Activated naive CD4-positive, alpha-beta T cell treated with anti-CD3 and anti-CD28 coated beads for 36 hours (primary cell): ENCODE measurements at regions not wholly inside any gene's neighbourhood (a gene's known extent, or its start where the extent isn't known, plus 50 kb on each side); places are given as distances from the start of the nearest gene placed in this dataset.

ENCODE experiments used
- CTCF ChIA-PET: fragments of 350-600 bp; sonication (Branson Sonifier 250); formaldehyde crosslinking; loops from one replicate; lab custom pipeline; 2021; ENCODE audit warnings: antibody characterized with exemption; lab: Charles Lee
- DNase-seq: peaks from one replicate; pipeline ENCODE4 v3.0.0-alpha.2; 2020
- H3K27ac Mint-ChIP-seq: one replicate; pipeline ENCODE4 v1.8.0; 2021; ENCODE audit warnings: mild to moderate bottlenecking, mixed read lengths
- H3K27me3 Mint-ChIP-seq: one replicate; pipeline ENCODE4 v1.8.0; 2021; ENCODE audit warnings: low read depth, mixed read lengths
- H3K36me3 Mint-ChIP-seq: one replicate; pipeline ENCODE4 v1.8.0; 2021; ENCODE audit warnings: low read depth, mixed read lengths
- H3K4me1 Mint-ChIP-seq: one replicate; pipeline ENCODE4 v1.8.0; 2021; ENCODE audit warnings: low read depth, mixed read lengths
- H3K4me3 Mint-ChIP-seq: one replicate; pipeline ENCODE4 v1.8.0; 2021; ENCODE audit warnings: mild to moderate bottlenecking, moderate library complexity, mixed read lengths
- H3K9me3 Mint-ChIP-seq: one replicate; pipeline ENCODE4 v1.8.0; 2021; ENCODE audit warnings: mixed read lengths
- intact Hi-C: fragments of 100-400 bp; cut with micrococcal nuclease; formaldehyde crosslinking; loops from one replicate; pipeline ENCODE4 v1.15.1; 2023

- H3K4me3 Mint-ChIP-seq: no peak overlapping the region
- H3K9me3 Mint-ChIP-seq: no peaks in the 10 kb centered on the region
- no peaks in the 10 kb centered on the region for H3K36me3 Mint-ChIP-seq
- no peak overlapping the region for H3K27ac Mint-ChIP-seq
- intact Hi-C loops: no loop called here
- H3K4me1 Mint-ChIP-seq: no peaks in the 10 kb centered on the region
- no peak for DNase-seq
- CTCF ChIA-PET: no interaction called here
- H3K27me3 Mint-ChIP-seq: peaks cover 6% of the 10 kb centered on the region
Measured at GRCh38 chr5:156170351-156170961, 156.5 kb upstream of the SGCD start.

DNA sequence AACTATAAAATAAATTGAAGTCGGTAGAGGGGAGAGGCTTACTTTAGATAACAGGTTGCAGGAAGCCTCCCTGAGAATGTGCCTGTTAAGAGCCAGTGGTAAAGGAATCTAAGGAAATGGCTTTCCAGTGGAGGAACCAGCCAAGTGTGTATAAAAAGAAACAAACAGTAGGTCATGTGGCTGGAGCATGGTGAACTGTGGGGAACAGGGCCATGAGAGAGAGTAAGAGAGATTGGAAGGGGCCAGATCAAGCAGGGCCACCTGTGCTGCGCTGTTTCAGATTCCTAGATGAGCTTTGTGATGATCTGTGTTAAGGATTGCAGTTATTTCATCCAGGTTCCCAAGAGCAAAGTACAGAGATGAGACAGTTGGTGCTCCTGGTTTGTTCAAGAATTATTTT, 152.7 kb upstream of the SGCD start:
- Mint-ChIP-seq H3K9me3 (no peaks in the 10 kb centered on the region), H3K36me3 (no peaks in the 10 kb centered on the region), H3K4me3 (no peak overlapping the region), H3K27ac (no peak overlapping the region), H3K27me3 (peaks cover 9% of the 10 kb centered on the region), H3K4me1 (no peaks in the 10 kb centered on the region)
- CTCF ChIA-PET: no interaction called here
- intact Hi-C loops: no loop called here
- no peak for DNase-seq

GRCh38 chr5:156178117-156178516, 148.8 kb upstream of the SGCD start:
- DNase-seq: no peak
- intact Hi-C loops: no loop called here
- H3K9me3 Mint-ChIP-seq: no peaks in the 10 kb centered on the region
- CTCF ChIA-PET: no interaction called here
- H3K36me3 Mint-ChIP-seq: no peaks in the 10 kb centered on the region
- H3K27ac Mint-ChIP-seq: no peak overlapping the region
- H3K4me1 Mint-ChIP-seq: no peaks in the 10 kb centered on the region
- peaks cover 2% of the 10 kb centered on the region for H3K27me3 Mint-ChIP-seq
- no peak overlapping the region for H3K4me3 Mint-ChIP-seq

GRCh38 chr5:156181656-156182055, 145.3 kb upstream of the SGCD start:
- intact Hi-C loops: no loop called here
- no peak overlapping the region for H3K4me3 Mint-ChIP-seq
- DNase-seq: no peak
- CTCF ChIA-PET: interaction anchor here (0.7 kb wide), 1 partner anchor 755 kb away, joined by 3 read pairs; no protein-coding TSS in a partner anchor
- H3K27me3 Mint-ChIP-seq: peaks cover 2% of the 10 kb centered on the region
- H3K4me1 Mint-ChIP-seq: no peaks in the 10 kb centered on the region
- H3K27ac Mint-ChIP-seq: no peak overlapping the region
- no peaks in the 10 kb centered on the region for H3K9me3 Mint-ChIP-seq
- H3K36me3 Mint-ChIP-seq: no peaks in the 10 kb centered on the region

DNA sequence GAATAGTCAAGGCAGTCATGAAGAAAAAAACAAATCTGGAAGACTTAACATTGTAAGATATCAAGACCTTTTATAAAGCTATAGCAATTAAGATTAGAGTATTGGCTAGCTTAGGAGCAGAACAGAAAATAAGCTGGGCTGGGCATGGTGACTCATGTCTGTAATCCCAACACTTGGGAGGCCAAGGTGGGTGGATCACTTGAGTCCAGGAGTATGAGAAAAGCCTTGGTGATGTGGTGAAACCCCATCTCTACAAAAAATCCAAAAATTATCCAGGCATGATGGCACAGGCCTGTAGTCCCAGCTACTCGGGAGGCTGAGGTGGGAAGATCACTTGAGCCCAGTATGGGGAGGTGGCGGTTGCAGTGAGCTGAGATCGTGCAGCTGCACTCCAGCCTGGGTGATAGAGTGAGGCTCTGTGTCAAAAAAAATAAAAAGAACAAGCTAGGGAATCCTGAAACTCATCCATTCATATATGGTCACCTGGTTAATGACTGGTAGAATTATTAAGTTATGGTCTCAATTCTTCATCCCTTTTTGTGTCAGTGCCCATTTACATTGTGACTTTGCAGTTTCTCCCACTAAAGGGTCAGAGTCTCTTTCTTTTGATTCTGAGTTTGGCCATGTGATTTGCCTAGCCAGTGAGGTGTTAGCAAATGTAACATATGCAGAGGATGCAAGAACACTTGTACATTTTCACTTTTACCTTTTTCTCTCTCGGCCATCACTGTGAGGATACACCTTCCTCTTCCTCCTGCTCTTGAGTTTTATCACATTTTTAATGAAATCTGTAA, 144.6 kb upstream of the SGCD start:
- Mint-ChIP-seq H3K4me1 (no peaks in the 10 kb centered on the region), H3K27me3 (peaks cover 2% of the 10 kb centered on the region), H3K27ac (no peak overlapping the region), H3K9me3 (no peaks in the 10 kb centered on the region), H3K36me3 (no peaks in the 10 kb centered on the region), H3K4me3 (no peak overlapping the region)
- no peak for DNase-seq
- CTCF ChIA-PET: interaction anchor here (0.7 kb wide), 1 partner anchor 755 kb away, joined by 3 read pairs; no protein-coding TSS in a partner anchor
- intact Hi-C loops: no loop called here

DNA sequence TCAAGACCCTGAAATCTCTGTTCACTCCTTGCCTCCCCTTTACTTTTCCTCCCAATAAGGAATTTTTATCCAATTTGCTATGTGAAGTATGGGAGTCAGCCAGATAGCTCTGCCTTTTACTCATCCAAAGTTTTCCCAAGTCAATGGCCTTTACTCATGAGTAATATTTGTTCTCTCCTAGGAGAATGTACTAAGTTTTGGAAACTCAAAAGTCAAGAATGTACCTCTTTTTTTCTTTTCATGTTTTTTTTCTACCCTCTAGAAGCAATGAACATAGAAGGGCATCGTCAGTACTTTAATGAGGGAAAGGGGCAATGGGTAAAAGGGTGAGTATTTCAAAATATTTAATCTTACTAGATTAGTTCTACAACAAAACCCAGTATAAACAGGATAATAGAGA, 140.2 kb upstream of the SGCD start:
- no peak for DNase-seq
- intact Hi-C loops: no loop called here
- CTCF ChIA-PET: no interaction called here
- no peaks in the 10 kb centered on the region for H3K27me3 Mint-ChIP-seq
- no peaks in the 10 kb centered on the region for H3K9me3 Mint-ChIP-seq
- H3K4me3 Mint-ChIP-seq: no peak overlapping the region
- no peak overlapping the region for H3K27ac Mint-ChIP-seq
- no peaks in the 10 kb centered on the region for H3K36me3 Mint-ChIP-seq
- H3K4me1 Mint-ChIP-seq: no peaks in the 10 kb centered on the region

- no peaks in the 10 kb centered on the region for H3K4me1 Mint-ChIP-seq
- intact Hi-C loops: no loop called here
Measured at GRCh38 chr5:156188016-156188415, 138.9 kb upstream of the SGCD start.

GRCh38 chr5:156189628-156190027, 137.3 kb upstream of the SGCD start:
- CTCF ChIA-PET: no interaction called here
- H3K4me3 Mint-ChIP-seq: no peak overlapping the region
- intact Hi-C loops: no loop called here

More at GRCh38 chr5:156188016-156188415, 138.9 kb upstream of the SGCD start:
- CTCF ChIA-PET: interaction anchor here (0.6 kb wide), 1 partner anchor 290 kb away, joined by 3 read pairs; no protein-coding TSS in a partner anchor
- no peaks in the 10 kb centered on the region for H3K36me3 Mint-ChIP-seq
- H3K4me3 Mint-ChIP-seq: no peak overlapping the region
- no peak for DNase-seq
- no peaks in the 10 kb centered on the region for H3K27me3 Mint-ChIP-seq
- no peak overlapping the region for H3K27ac Mint-ChIP-seq
- no peaks in the 10 kb centered on the region for H3K9me3 Mint-ChIP-seq

DNA sequence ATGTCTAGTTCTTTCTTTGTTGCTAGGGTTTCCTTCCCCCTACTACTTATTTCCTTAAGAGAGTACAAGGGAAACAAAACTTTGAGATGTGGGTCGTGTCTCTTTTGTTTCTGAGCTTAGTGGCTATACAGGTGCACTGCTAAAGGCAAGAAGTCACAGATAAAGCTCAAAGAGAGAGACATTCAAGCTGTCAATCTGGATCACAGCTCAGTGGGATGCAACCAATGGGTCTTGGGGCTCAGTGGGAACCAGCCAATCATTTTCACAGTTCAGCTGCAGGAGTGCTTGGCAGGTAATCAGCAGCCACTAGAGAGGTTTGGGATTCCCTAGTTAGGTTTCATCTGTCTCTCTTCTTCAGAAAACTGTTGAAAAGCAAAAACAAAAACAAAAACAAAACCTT, 135.4 kb upstream of the SGCD start:
- Mint-ChIP-seq H3K4me3 (no peak overlapping the region), H3K27me3 (no peaks in the 10 kb centered on the region), H3K4me1 (no peaks in the 10 kb centered on the region), H3K9me3 (no peaks in the 10 kb centered on the region), H3K27ac (no peak overlapping the region), H3K36me3 (no peaks in the 10 kb centered on the region)
- intact Hi-C loops: no loop called here
- DNase-seq: no peak
- CTCF ChIA-PET: no interaction called here

More at GRCh38 chr5:156189628-156190027, 137.3 kb upstream of the SGCD start:
- H3K27me3 Mint-ChIP-seq: no peaks in the 10 kb centered on the region
- no peaks in the 10 kb centered on the region for H3K9me3 Mint-ChIP-seq
- no peak for DNase-seq
- no peak overlapping the region for H3K27ac Mint-ChIP-seq
- no peaks in the 10 kb centered on the region for H3K4me1 Mint-ChIP-seq
- no peaks in the 10 kb centered on the region for H3K36me3 Mint-ChIP-seq

DNA sequence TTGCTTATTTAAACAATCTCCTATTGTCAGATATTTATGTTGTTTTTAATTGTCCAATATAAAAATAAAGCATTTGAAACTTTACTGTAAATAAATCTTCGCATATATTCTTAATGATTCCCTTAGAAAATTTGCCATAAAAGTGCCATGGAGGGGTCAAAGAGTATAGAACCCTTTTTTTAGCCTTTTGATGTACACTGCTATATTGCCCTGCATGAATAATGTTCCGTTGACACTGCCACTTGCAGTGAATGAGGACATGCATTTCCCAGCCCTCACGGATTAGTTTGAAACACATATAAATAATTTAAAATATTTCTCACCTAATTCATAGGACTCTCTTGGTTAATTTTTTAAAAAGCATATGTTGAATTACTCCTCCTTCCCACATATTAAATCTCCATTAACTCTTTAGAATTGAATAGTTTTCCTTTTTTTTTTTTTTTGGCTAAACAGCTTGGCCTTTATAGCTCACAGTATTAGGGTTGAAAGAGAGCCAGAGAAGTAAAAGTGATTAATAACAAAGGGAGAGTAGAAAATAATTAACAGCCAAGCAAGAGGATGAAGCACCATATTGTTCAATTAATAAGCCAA, 129.8 kb upstream of the SGCD start:
- no peak for DNase-seq
- CTCF ChIA-PET: no interaction called here
- Mint-ChIP-seq H3K4me1 (no peaks in the 10 kb centered on the region), H3K9me3 (no peaks in the 10 kb centered on the region), H3K27ac (no peak overlapping the region), H3K36me3 (no peaks in the 10 kb centered on the region), H3K27me3 (no peaks in the 10 kb centered on the region), H3K4me3 (no peak overlapping the region)
- intact Hi-C loops: no loop called here

DNA sequence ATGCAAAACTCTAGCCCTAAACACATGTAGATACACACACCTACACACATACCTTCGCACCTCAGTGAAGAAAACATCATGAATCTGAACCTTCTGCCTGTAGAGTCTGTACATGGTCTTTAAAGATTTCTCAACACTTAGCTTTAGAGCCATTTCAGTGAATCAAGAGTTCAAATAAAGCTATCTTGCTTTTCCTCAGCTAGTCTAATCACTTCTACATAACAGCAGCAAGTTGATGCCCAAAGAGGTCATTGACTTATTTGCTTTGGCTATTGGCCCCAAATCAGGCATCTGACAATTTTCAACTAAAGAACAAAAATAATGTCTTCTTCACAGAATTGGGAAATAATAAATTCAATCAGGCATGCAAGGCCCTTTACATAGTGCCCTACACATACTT, 127.9 kb upstream of the SGCD start:
- intact Hi-C loops: no loop called here
- H3K27me3 Mint-ChIP-seq: no peaks in the 10 kb centered on the region
- no peak overlapping the region for H3K4me3 Mint-ChIP-seq
- H3K9me3 Mint-ChIP-seq: no peaks in the 10 kb centered on the region
- H3K4me1 Mint-ChIP-seq: no peaks in the 10 kb centered on the region
- H3K27ac Mint-ChIP-seq: no peak overlapping the region
- no peaks in the 10 kb centered on the region for H3K36me3 Mint-ChIP-seq
- no peak for DNase-seq
- CTCF ChIA-PET: no interaction called here

GRCh38 chr5:156200938-156201787, 125.8 kb upstream of the SGCD start:
- Mint-ChIP-seq H3K36me3 (no peaks in the 10 kb centered on the region), H3K9me3 (no peaks in the 10 kb centered on the region), H3K4me3 (no peak overlapping the region), H3K27me3 (no peaks in the 10 kb centered on the region), H3K27ac (no peak overlapping the region), H3K4me1 (no peaks in the 10 kb centered on the region)
- intact Hi-C loops: no loop called here
- DNase-seq: no peak
- CTCF ChIA-PET: no interaction called here
